NB4 (cell line): ENCODE measurements at regions not wholly inside any gene's neighbourhood (a gene's known extent, or its start where the extent isn't known, plus 50 kb on each side); places are given as distances from the start of the nearest gene placed in this dataset.
"Not testable (repeated sequence)": the region's sequence is repeated elsewhere in the genome, so short reads cannot be mapped to it uniquely, and the experiment has no call there.

ENCODE experiments used
- DNase-seq: peaks from one replicate; pipeline ENCODE4 v3.0.0; 2010; ENCODE audit warnings: low read depth
- H3K4me3 ChIP-seq: one replicate; pipeline ENCODE4 v1.5.1; 2011; ENCODE audit warnings: mild to moderate bottlenecking, low read depth, low read length, moderate library complexity
- MYC ChIP-seq: IDR thresholded peaks from 2 replicates; pipeline ENCODE4 v1.6.1; 2011; ENCODE audit warnings: low read depth, low read length
- POLR2A ChIP-seq: IDR thresholded peaks from 2 replicates; pipeline ENCODE4 v1.6.1; 2011; ENCODE audit warnings: mild to moderate bottlenecking; ENCODE audit not compliant: insufficient read length; ENCODE audit errors: extremely low read depth
- TF ChIP-seq, protein P1 (sequence below): IDR thresholded peaks from one replicate; pipeline ENCODE4 v1.5.1; 2012; ENCODE audit warnings: low read depth, low read length
- TF ChIP-seq, protein P2 (sequence below): IDR thresholded peaks from 2 replicates; pipeline ENCODE4 v1.6.1; 2011; ENCODE audit warnings: low read depth, low read length

DNA sequence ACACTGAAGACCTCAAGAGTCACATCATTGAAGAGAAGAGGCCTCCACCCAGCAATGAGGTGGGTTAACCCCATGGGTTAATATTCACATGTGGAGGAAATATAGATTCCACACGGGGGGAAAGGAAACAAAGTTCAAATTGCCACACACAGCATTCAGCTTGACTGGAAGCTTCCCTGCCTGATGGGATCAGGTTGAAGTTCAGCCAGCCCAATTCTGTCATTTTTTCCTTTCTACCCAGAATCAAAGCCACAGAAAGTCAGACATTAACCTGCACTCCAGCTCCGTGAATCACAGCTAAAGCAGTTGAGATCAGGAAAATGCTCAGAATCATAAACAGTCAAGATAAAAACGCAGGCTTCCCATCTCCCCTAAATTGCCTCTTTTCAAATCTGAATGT, 208.7 kb upstream of the OBI1 start:
- DNase-seq = no peak
- no peak for TF ChIP-seq POLR2A
- TF ChIP-seq, protein P1, sequence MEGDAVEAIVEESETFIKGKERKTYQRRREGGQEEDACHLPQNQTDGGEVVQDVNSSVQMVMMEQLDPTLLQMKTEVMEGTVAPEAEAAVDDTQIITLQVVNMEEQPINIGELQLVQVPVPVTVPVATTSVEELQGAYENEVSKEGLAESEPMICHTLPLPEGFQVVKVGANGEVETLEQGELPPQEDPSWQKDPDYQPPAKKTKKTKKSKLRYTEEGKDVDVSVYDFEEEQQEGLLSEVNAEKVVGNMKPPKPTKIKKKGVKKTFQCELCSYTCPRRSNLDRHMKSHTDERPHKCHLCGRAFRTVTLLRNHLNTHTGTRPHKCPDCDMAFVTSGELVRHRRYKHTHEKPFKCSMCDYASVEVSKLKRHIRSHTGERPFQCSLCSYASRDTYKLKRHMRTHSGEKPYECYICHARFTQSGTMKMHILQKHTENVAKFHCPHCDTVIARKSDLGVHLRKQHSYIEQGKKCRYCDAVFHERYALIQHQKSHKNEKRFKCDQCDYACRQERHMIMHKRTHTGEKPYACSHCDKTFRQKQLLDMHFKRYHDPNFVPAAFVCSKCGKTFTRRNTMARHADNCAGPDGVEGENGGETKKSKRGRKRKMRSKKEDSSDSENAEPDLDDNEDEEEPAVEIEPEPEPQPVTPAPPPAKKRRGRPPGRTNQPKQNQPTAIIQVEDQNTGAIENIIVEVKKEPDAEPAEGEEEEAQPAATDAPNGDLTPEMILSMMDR = no peak
- no peak for TF ChIP-seq MYC
- TF ChIP-seq, protein P2, sequence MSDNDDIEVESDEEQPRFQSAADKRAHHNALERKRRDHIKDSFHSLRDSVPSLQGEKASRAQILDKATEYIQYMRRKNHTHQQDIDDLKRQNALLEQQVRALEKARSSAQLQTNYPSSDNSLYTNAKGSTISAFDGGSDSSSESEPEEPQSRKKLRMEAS = no peak
- H3K4me3 ChIP-seq = no peak overlapping the region

DNA sequence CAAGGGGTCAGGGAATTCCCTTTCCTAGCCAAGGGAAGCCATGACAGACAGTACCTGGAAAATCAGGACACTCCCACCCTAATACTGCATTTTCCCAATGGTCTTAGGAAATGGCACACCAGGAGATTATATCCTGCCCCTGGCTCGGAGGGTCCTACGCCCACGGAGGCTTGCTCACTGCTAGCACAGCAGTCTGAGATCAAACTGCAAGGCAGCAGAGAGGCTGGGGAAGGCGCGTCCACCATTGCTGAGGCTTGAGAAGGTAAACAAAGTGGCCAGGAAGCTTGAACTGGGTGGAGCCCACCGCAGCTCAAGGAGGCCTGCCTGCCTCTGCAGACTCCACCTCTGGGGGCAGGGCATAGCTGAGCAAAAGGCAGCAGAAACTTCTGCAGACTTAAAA, 207.1 kb upstream of the OBI1 start:
- H3K4me3 ChIP-seq, DNase-seq: not testable (repeated sequence)

DNA sequence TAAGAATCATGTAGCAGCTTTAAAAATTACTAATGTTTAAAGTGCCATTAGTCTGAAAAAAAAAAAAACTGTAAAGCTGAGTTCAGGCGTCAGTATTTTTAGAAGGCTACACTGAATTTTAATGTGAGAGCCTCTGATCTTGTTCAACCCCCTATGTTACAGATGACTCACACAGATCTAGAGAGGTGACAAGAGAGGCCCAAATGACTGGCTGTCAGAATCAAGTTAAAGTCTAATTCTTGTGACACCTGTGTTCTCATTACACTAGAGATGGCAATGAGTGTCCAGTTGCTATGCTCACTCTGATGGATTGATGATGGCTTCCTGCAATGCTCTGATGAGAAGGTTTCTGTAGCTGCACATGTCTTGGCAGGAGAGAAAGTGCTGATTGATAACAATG, 203.5 kb upstream of the OBI1 start:
- TF ChIP-seq, protein P1 = no peak
- TF ChIP-seq POLR2A = no peak
- TF ChIP-seq, protein P2 = no peak
- no peak for TF ChIP-seq MYC
- no peak overlapping the region for H3K4me3 ChIP-seq
- DNase-seq = no peak

DNA sequence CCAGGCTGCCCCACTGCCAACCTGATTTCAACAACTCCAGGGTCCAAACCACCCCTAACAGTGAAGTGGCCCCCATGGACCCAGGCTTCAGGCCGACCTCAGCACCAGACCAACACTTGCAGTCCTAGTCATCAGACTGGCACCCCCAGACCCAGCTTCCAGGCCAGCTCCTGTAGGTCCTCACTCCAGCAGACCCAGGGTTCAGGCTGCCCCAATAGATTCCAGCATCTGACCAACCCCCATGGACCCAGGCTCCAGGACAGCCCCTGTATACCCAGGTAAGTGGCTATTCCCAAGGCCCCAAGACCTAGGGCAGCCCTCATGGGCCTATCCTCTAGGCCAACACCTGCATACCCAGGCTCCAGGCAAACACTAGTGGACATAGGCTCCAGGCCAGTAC, 193.8 kb upstream of the OBI1 start:
- no peak for TF ChIP-seq POLR2A
- no peak for TF ChIP-seq MYC
- TF ChIP-seq, protein P1 = no peak
- TF ChIP-seq, protein P2 = no peak
- no peak for DNase-seq
- H3K4me3 ChIP-seq = no peak overlapping the region

DNA sequence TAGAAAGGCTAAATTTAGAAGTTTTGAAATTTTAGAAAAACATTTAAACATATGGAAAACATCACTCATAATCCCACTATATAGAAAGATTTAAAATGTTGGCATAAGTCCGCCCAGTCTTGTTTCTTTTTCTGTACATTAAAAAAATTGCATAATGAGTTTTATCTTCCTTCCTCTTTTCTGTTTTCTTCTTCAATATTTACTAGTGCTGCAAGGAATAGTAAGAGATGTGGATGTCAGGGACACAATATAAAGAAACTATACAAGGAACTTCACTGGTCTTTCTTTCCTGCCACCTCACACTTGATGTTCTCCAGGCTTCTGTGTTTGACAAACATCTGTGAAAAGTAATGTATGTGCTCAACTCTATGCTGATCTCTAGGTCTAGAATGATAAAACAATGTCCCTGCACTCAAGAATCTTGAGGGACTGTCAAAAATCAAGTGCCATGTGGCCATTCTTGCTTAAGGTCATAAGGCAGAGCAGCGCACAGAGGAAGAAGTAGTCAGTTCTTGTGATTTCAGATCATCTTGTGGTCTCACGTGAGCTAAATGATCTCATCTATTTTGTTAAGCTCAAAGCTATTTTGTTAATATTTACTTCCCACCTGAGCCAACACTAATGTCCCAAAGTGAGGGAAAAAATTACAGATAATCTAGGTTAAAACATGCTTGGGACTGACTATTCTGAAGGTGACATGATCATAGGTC, 186.9 kb upstream of the OBI1 start:
- no peak for DNase-seq
- TF ChIP-seq MYC (no peak), POLR2A (no peak)
- TF ChIP-seq, protein P2 = no peak
- TF ChIP-seq, protein P1 = no peak
- no peak overlapping the region for H3K4me3 ChIP-seq

DNA sequence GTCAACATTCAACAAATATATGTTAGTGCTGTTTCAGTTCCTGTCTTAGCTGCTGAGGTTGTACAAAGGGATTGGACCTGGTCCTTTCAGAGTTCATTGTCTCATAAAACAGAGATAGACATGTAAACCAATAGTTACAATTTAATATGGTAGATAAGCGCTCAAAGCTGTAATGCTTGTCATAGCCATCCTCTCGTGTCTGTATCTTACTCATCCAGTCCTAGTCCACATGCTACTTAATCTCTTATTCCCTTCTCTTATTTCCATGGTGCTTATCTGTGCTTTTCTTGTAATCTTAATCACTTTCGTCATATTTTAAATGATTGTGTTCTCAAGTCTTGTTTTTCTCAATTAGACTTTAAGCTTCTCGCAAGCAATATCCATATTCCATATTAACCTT, 185.2 kb upstream of the OBI1 start:
- no peak for DNase-seq
- no peak for TF ChIP-seq POLR2A
- TF ChIP-seq MYC = no peak
- TF ChIP-seq, protein P2 = no peak
- H3K4me3 ChIP-seq = no peak overlapping the region

DNA sequence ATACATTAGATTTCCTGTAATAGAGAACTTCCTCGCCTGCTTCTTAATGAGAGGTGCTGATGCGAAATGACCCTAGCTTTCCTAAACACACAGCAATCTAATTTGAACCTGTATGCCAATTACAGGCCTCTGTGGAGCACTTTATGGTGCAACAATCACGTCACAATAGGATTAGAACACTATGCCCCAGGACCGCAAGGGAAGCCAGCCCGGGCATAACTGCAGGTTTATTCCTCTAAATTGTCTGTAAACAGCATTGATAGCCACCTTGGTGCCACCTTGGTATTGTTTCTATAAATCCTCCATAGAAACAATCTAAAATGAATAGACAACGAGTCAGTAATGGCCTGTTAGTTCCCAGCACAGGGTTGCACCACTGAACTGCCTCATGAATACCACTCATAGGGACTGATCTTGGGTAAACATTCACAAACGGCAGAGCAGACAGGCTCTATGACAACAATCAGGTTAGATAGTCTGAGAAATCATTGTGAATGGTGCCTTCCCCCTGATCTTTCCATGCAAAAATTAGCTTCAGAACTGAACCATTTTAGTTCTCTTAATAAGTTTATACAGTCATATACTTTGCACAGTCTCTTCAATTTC, 182.5 kb upstream of the OBI1 start:
- no peak for DNase-seq
- no peak overlapping the region for H3K4me3 ChIP-seq
- TF ChIP-seq, protein P2 = no peak
- TF ChIP-seq MYC = no peak
- no peak for TF ChIP-seq POLR2A
- TF ChIP-seq, protein P1 = no peak
